ENCODE measurements at regions not wholly inside any gene's neighbourhood (a gene's known extent, or its start where the extent isn't known, plus 50 kb on each side); places are given as distances from the start of the nearest gene placed in this dataset.

GRCh38 chr14:87043667-87044200, 949.2 kb downstream of the GALC start:
- H3F3A ChIP-seq (ENCODE audit: insufficient read depth, low read depth) = no peaks in the 10 kb centered on the region
- DNase-seq = no peak
- intact Hi-C loops (cut with micrococcal nuclease; ENCODE audit: unreplicated experiment) = no loop called here

GRCh38 chr14:87042354-87042753, 950.6 kb downstream of the GALC start:
- Histone ChIP-seq H3K4me3 (no peak overlapping the region), H3K27ac (no peak overlapping the region), H3K9me3 (ENCODE audit: insufficient read depth, low read depth) (no peaks in the 10 kb centered on the region), H3K36me3 (ENCODE audit: low read depth) (no peaks in the 10 kb centered on the region), H3K4me2 (no peak overlapping the region), H3K27me3 (ENCODE audit: insufficient read depth, low read depth) (no peaks in the 10 kb centered on the region), H2AFZ (no peak overlapping the region), H4K20me1 (ENCODE audit: insufficient read depth) (no peaks in the 10 kb centered on the region), H3K79me2 (ENCODE audit: low read depth) (no peaks in the 10 kb centered on the region), H3K4me1 (replicated peaks; ENCODE audit: insufficient read depth) (no peaks in the 10 kb centered on the region), H3K9me2 (ENCODE audit: insufficient read depth) (no peaks in the 10 kb centered on the region), H3F3A (ENCODE audit: insufficient read depth, low read depth) (no peaks in the 10 kb centered on the region)
- ChIA-PET POLR2A (ENCODE audit: unreplicated experiment) (no interaction called here), CTCF (no interaction called here)
- TF ChIP-seq EZH2 (IDR thresholded peaks at IDR 0.05; ENCODE audit: low read depth) = no peak
- TF ChIP-seq, protein P1, sequence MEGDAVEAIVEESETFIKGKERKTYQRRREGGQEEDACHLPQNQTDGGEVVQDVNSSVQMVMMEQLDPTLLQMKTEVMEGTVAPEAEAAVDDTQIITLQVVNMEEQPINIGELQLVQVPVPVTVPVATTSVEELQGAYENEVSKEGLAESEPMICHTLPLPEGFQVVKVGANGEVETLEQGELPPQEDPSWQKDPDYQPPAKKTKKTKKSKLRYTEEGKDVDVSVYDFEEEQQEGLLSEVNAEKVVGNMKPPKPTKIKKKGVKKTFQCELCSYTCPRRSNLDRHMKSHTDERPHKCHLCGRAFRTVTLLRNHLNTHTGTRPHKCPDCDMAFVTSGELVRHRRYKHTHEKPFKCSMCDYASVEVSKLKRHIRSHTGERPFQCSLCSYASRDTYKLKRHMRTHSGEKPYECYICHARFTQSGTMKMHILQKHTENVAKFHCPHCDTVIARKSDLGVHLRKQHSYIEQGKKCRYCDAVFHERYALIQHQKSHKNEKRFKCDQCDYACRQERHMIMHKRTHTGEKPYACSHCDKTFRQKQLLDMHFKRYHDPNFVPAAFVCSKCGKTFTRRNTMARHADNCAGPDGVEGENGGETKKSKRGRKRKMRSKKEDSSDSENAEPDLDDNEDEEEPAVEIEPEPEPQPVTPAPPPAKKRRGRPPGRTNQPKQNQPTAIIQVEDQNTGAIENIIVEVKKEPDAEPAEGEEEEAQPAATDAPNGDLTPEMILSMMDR (conservative IDR thresholded peaks at IDR 0.05) = no peak
- no TSS peak for BruUV-seq (replicated peaks)
- intact Hi-C loops (cut with micrococcal nuclease; ENCODE audit: unreplicated experiment) = no loop called here
- DNase-seq = no peak

More at GRCh38 chr14:87043667-87044200, 949.2 kb downstream of the GALC start:
- CTCF ChIA-PET = no interaction called here
- POLR2A ChIA-PET (ENCODE audit: unreplicated experiment) = no interaction called here
- no peaks in the 10 kb centered on the region for H3K36me3 ChIP-seq (ENCODE audit: low read depth)
- H3K79me2 ChIP-seq (ENCODE audit: low read depth) = no peaks in the 10 kb centered on the region
- no TSS peak for BruUV-seq (replicated peaks)
- H4K20me1 ChIP-seq (ENCODE audit: insufficient read depth) = no peaks in the 10 kb centered on the region
- H3K27me3 ChIP-seq (ENCODE audit: insufficient read depth, low read depth) = no peaks in the 10 kb centered on the region
- TF ChIP-seq, protein P1 (conservative IDR thresholded peaks at IDR 0.05) = no peak
- no peak for TF ChIP-seq EZH2 (IDR thresholded peaks at IDR 0.05; ENCODE audit: low read depth)
- no peak overlapping the region for H3K27ac ChIP-seq
- no peaks in the 10 kb centered on the region for H3K9me3 ChIP-seq (ENCODE audit: insufficient read depth, low read depth)
- H2AFZ ChIP-seq = no peak overlapping the region
- no peaks in the 10 kb centered on the region for H3K9me2 ChIP-seq (ENCODE audit: insufficient read depth)
- H3K4me3 ChIP-seq = no peak overlapping the region
- H3K4me1 ChIP-seq (replicated peaks; ENCODE audit: insufficient read depth) = no peaks in the 10 kb centered on the region
- H3K4me2 ChIP-seq = no peak overlapping the region

DNA sequence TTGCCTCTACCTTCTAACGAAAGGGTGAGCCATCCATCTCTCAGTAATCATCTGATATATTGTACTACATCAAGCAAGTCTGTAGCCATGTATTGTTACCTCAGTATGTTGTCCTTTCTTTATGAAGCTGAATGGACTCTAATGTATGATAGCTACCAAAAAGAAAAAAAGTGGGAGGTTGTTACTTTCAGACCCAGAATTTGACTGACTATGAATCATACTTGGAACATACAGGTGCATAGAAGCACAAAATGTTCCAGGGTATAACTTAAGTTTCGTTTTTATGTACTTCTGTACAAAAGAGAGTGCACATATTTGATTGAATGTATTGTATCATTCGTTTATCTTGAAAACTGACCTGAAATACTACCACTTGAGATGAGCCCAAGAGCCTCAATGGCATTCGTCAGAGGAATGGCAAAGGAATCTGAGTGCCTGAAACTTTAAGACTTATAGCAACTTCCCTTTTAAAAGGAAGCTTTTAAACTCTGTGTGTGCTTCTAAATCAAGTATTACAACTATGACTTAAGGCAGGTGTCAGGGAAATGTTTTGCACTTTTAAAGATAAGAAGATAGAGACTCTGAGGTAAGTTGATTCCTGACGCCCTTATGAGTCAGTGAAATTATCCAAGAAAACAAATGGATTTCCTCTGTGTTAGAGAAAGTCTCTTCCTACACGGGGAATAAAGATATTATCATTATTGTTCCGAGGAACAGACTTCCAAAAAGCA, 951.5 kb downstream of the GALC start:
- no peaks in the 10 kb centered on the region for H4K20me1 ChIP-seq (ENCODE audit: insufficient read depth)
- H3K4me1 ChIP-seq (replicated peaks; ENCODE audit: insufficient read depth) = no peaks in the 10 kb centered on the region
- ChIA-PET POLR2A (ENCODE audit: unreplicated experiment) (no interaction called here), CTCF (no interaction called here)
- H3K27ac ChIP-seq = no peak overlapping the region
- no peaks in the 10 kb centered on the region for H3K79me2 ChIP-seq (ENCODE audit: low read depth)
- TF ChIP-seq, protein P1 (conservative IDR thresholded peaks at IDR 0.05) = no peak
- TF ChIP-seq EZH2 (IDR thresholded peaks at IDR 0.05; ENCODE audit: low read depth) = no peak
- no peaks in the 10 kb centered on the region for H3K27me3 ChIP-seq (ENCODE audit: insufficient read depth, low read depth)
- H3K4me3 ChIP-seq = no peak overlapping the region
- no peaks in the 10 kb centered on the region for H3K9me2 ChIP-seq (ENCODE audit: insufficient read depth)
- H3K9me3 ChIP-seq (ENCODE audit: insufficient read depth, low read depth) = no peaks in the 10 kb centered on the region
- DNase-seq = no peak
- H3K4me2 ChIP-seq = no peak overlapping the region
- no peak overlapping the region for H2AFZ ChIP-seq
- H3K36me3 ChIP-seq (ENCODE audit: low read depth) = no peaks in the 10 kb centered on the region
- intact Hi-C loops (cut with micrococcal nuclease; ENCODE audit: unreplicated experiment) = no loop called here
- H3F3A ChIP-seq (ENCODE audit: insufficient read depth, low read depth) = no peaks in the 10 kb centered on the region
- BruUV-seq (replicated peaks) = no TSS peak

Measured in PC-9 (cell line).